K562 (cell line): ENCODE measurements at regions not wholly inside any gene's neighbourhood (a gene's known extent, or its start where the extent isn't known, plus 50 kb on each side); places are given as distances from the start of the nearest gene placed in this dataset.

ENCODE experiments used
- ATAC-seq: fragments of 200-7000 bp; cut with Tn5 transposase; 3 replicates; pipeline ENCODE4 v1.9.1; 2020; ENCODE audit warnings: moderate library complexity
- BruUV-seq: library from RNA; stranded (reverse); fragments of 400-500 nt; replicated peaks from 2 replicates; lab custom pipeline; 2021; lab: Mats Ljungman, UMichigan
- CTCF ChIA-PET: fragments of 300-600 bp; formaldehyde crosslinking; extraction: SDS; loops from one replicate; lab custom pipeline; 2021; ENCODE audit warnings: low intra/inter-chr PET ratio; lab: Yijun Ruan, JAX
- POLR2A ChIA-PET: fragments of 300-600, 350-650 bp; sonication (Branson Sonifier 250); formaldehyde crosslinking; extraction: SDS; loops from one replicate; lab custom pipeline; 2021; ENCODE audit warnings: antibody characterized with exemption, inconsistent platforms; lab: Yijun Ruan, JAX
- DNase-seq, 4 experiments: peaks; one replicate each; pipeline versions ENCODE4 v3.0.0 to v3.0.0-alpha.2; 2011 to 2018; ENCODE audit warnings: low spot score in 3 of 4, mixed read lengths in 3 of 4; ENCODE audit errors: extremely low read depth in 1 of 4
- FAIRE-seq: peaks from 2 replicates; lab custom pipeline; 2011; peaks lifted over from hg19 to GRCh38; lab: Jason Lieb, UNC
- H2AFZ ChIP-seq: 2 replicates; pipeline ENCODE4 v1.6.0; 2011; ENCODE audit warnings: low read depth, low read length, control low read depth, inconsistent platforms
- H3K27ac ChIP-seq: fragments of 200-600 bp; 3 replicates; pipeline ENCODE4 v1.8.0; 2011; ENCODE audit warnings: low read depth, mild to moderate bottlenecking, control low read depth, inconsistent platforms, low read length, moderate library complexity, mixed read lengths; ENCODE audit errors: extremely low read depth
- H3K27me3 ChIP-seq, 2 experiments: fragments of 300-600 bp in 1 of 2; 2 replicates in 1 of 2; 3 replicates in 1 of 2; pipeline versions ENCODE4 v1.6.0 to v1.8.0; 2011; ENCODE audit warnings: inconsistent platforms in 2 of 2, low read length in 2 of 2, mild to moderate bottlenecking in 1 of 2, mixed read lengths in 1 of 2, moderate library complexity in 1 of 2; ENCODE audit not compliant: control insufficient read depth in 2 of 2, insufficient read depth in 2 of 2
- H3K36me3 ChIP-seq: fragments of 300-600 bp; 3 replicates; pipeline ENCODE4 v1.8.0; 2011; ENCODE audit warnings: mild to moderate bottlenecking, low read length, inconsistent platforms; ENCODE audit not compliant: control insufficient read depth, insufficient read depth
- H3K4me1 ChIP-seq, 2 experiments: fragments of 200-600 bp in 1 of 2; replicated peaks in 1 of 2; 2 replicates in 1 of 2; 3 replicates in 1 of 2; pipeline versions ENCODE4 v1.5.1 to v1.8.0; 2011; ENCODE audit warnings: inconsistent platforms in 2 of 2, low read length in 2 of 2, mild to moderate bottlenecking in 1 of 2, mixed read lengths in 1 of 2, moderate library complexity in 1 of 2; ENCODE audit not compliant: control insufficient read depth in 2 of 2, insufficient read depth in 2 of 2
- H3K4me2 ChIP-seq: 2 replicates; pipeline ENCODE4 v1.6.1; 2011; ENCODE audit warnings: low read length, control low read depth, inconsistent platforms, mixed read lengths; ENCODE audit not compliant: insufficient read depth
- H3K4me3 ChIP-seq: fragments of 200-600 bp; sonication (generic), shearing (Covaris generic); 2 replicates; pipeline ENCODE4 v1.5.1; 2016; ENCODE audit warnings: control low read depth, inconsistent platforms
- H3K79me2 ChIP-seq: fragments of 200-600 bp; 3 replicates; pipeline ENCODE4 v1.8.0; 2011; ENCODE audit warnings: low read length, inconsistent platforms; ENCODE audit not compliant: control insufficient read depth, insufficient read depth
- H3K9ac ChIP-seq, 2 experiments: 2 replicates each; pipeline versions ENCODE4 v1.6.0 to v1.6.1; 2011; ENCODE audit warnings: low read depth in 2 of 2, low read length in 2 of 2, control low read depth in 1 of 2, inconsistent platforms in 1 of 2, mild to moderate bottlenecking in 1 of 2, mixed read lengths in 1 of 2; ENCODE audit not compliant: insufficient read depth in 1 of 2
- H3K9me1 ChIP-seq: one replicate; pipeline ENCODE4 v1.6.0; 2011; ENCODE audit warnings: inconsistent platforms, mild to moderate bottlenecking, low read length, moderate library complexity; ENCODE audit not compliant: control insufficient read depth, insufficient read depth
- H3K9me3 ChIP-seq: replicated peaks from 2 replicates; pipeline ENCODE4 v1.5.1; 2011; ENCODE audit warnings: low read depth, low read length, inconsistent platforms; ENCODE audit not compliant: control insufficient read depth, insufficient read depth
- H4K20me1 ChIP-seq: replicated peaks from 2 replicates; pipeline ENCODE4 v1.6.1; 2011; ENCODE audit warnings: low read length, inconsistent platforms, mixed read lengths; ENCODE audit not compliant: control insufficient read depth, insufficient read depth
- CHD2 ChIP-seq: IDR thresholded peaks from 2 replicates; pipeline ENCODE4 v1.6.1; 2011; ENCODE audit warnings: low read depth, low read length
- JUNB ChIP-seq: fragments of 450-650 bp; formaldehyde crosslinking; conservative IDR thresholded peaks from 2 replicates; pipeline ENCODE4 v1.4.0; 2020; ENCODE audit warnings: mild to moderate bottlenecking
- MEIS2 ChIP-seq: fragments of 450-650 bp; IDR thresholded peaks from 2 replicates; pipeline ENCODE4 v1.6.1; 2014; ENCODE audit warnings: mild to moderate bottlenecking; ENCODE audit not compliant: partially characterized antibody
- NRF1 ChIP-seq, 2 experiments: fragments of 450-650 bp; IDR thresholded peaks in 1 of 2; conservative IDR thresholded peaks in 1 of 2; 2 replicates each; pipeline ENCODE4 v1.6.1; 2014; ENCODE audit warnings: mild to moderate bottlenecking in 2 of 2
- RNF2 ChIP-seq: sonication (generic); IDR thresholded peaks from 2 replicates; pipeline ENCODE4 v1.6.1; 2016
- SP1 ChIP-seq: sonication (generic); formaldehyde crosslinking; IDR thresholded peaks from 2 replicates; pipeline ENCODE4 v1.8.1; 2022; ENCODE audit warnings: mild to moderate bottlenecking, missing genetic modification reagents
- ZNF507 ChIP-seq: conservative IDR thresholded peaks from 2 replicates; pipeline ENCODE4 v1.6.1; 2017; ENCODE audit warnings: missing genetic modification characterization, missing compliant biosample characterization
- ZNF780A ChIP-seq: fragments of 250-450 bp; sonication (Bioruptor Pico); IDR thresholded peaks from 2 replicates; pipeline ENCODE4 v1.5.0; 2021; ENCODE audit warnings: mild to moderate bottlenecking
- whole genome bisulfite sequencing: fragments of 100-300 bp; shearing (Covaris generic); methylation state at CpG from one replicate; pipeline ENCODE4 v1.1.6; 2016; ENCODE audit warnings: low coverage, mixed read lengths; ENCODE audit not compliant: insufficient coverage; ENCODE audit errors: missing lambda C conversion rate; 5-methylcytosine and 5-hydroxymethylcytosine counted together
- in situ Hi-C: fragments of 300-500 bp; cut with MboI; formaldehyde crosslinking; loops from 4 replicates; pipeline ENCODE4 v1.15.0; 2018; ENCODE audit warnings: inconsistent platforms, mixed read lengths
- intact Hi-C: fragments of 100-400 bp; cut with micrococcal nuclease; formaldehyde crosslinking; loops from 2 replicates; pipeline ENCODE4 v1.14.2; 2022
- TF ChIP-seq, protein P1 (sequence below): IDR thresholded peaks from 2 replicates; pipeline ENCODE4 v1.6.1; 2011; ENCODE audit not compliant: insufficient read length; ENCODE audit errors: extremely low read depth
- TF ChIP-seq, protein P2 (sequence below): fragments of 450-650 bp; IDR thresholded peaks from 2 replicates; pipeline ENCODE4 v1.6.1; 2016

DNA sequence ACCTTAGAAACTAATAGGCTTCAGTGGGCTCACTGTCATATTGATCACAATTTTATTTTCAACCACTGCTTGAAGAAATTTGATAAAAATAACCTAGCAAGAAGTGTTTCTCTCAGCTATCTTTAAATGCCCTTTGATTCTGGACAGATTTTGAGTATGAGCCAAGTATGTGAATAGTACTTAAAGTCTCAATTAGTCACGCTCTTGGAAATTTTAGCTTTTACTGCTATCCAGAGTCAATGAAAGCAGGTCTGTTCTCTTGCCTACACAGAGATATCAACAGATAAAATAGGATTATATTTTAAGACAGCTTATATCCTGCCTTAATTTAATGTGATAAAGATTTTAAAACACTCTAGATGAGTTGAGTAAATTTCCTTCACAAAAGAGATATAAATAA is 337.3 kb downstream of the CBLN2 start:
- Histone ChIP-seq H3K9me1 (no peaks in the 10 kb centered on the region), H3K9me3 (no peaks in the 10 kb centered on the region), H3K27ac (no peak overlapping the region), H2AFZ (no peak overlapping the region), H3K4me1 (no peaks in the 10 kb centered on the region), H3K9ac (no peak overlapping the region), H3K79me2 (no peaks in the 10 kb centered on the region), H3K36me3 (no peaks in the 10 kb centered on the region), H3K4me3 (no peak overlapping the region), H4K20me1 (no peaks in the 10 kb centered on the region), H3K4me2 (no peak overlapping the region), H3K27me3 (no peaks in the 10 kb centered on the region)
- ChIA-PET POLR2A (no interaction called here), CTCF (no interaction called here)
- 11% methylated on average over 1 of the region's 1 CpG for WGBS
- intact Hi-C loops (no loop called here), in situ Hi-C loops (no loop called here)
- DNase-seq (no peak), ATAC-seq (no peak), FAIRE-seq (no peak)
- no TSS peak for BruUV-seq
- TF ChIP-seq, protein P1, sequence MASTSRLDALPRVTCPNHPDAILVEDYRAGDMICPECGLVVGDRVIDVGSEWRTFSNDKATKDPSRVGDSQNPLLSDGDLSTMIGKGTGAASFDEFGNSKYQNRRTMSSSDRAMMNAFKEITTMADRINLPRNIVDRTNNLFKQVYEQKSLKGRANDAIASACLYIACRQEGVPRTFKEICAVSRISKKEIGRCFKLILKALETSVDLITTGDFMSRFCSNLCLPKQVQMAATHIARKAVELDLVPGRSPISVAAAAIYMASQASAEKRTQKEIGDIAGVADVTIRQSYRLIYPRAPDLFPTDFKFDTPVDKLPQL: no peak
- no peak for TF ChIP-seq JUNB (CRISPR knock-in tag)

DNA sequence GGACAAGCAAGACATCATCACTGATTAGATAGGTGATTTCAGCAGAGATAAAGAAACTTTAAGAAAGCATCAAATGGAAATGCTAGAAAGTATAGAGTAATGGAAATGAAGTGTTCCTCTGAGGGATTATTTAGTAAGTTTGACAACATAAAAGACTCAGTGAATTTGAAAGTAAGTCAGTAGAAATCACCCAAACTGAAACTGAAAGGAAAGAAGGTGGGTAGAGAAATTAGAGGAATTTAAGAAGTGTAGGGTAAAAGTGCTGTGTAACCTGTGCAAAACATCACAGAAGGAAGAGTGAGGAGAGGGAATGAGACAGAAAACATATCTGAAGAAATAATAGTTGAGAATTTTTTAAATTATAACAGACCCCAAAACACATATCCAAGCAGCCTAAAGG is 343.1 kb downstream of the CBLN2 start:
- no peak for FAIRE-seq
- CTCF ChIA-PET: no interaction called here

More for the DNA sequence above, 343.1 kb downstream of the CBLN2 start:
- TF ChIP-seq RNF2: no peak
- no peak for TF ChIP-seq NRF1 (conservative IDR thresholded peaks at IDR 0.05 in 1 of 2, IDR thresholded peaks at IDR 0.05 in 1 of 2)
- TF ChIP-seq SP1 (CRISPR knock-in tag): no peak
- TF ChIP-seq ZNF780A: no peak
- TF ChIP-seq MEIS2: no peak
- TF ChIP-seq, protein P2, sequence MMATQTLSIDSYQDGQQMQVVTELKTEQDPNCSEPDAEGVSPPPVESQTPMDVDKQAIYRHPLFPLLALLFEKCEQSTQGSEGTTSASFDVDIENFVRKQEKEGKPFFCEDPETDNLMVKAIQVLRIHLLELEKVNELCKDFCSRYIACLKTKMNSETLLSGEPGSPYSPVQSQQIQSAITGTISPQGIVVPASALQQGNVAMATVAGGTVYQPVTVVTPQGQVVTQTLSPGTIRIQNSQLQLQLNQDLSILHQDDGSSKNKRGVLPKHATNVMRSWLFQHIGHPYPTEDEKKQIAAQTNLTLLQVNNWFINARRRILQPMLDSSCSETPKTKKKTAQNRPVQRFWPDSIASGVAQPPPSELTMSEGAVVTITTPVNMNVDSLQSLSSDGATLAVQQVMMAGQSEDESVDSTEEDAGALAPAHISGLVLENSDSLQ: no peak
- TF ChIP-seq ZNF507: no peak
- no peak for TF ChIP-seq CHD2
- H3K27ac ChIP-seq: no peak overlapping the region
- intact Hi-C loops: no loop called here
- H3K9ac ChIP-seq: no peak overlapping the region
- H4K20me1 ChIP-seq: no peaks in the 10 kb centered on the region
- H3K4me3 ChIP-seq: no peak overlapping the region
- H3K27me3 ChIP-seq: no peaks in the 10 kb centered on the region
- BruUV-seq: no TSS peak
- in situ Hi-C loops: no loop called here
- DNase-seq: no peak
- H3K79me2 ChIP-seq: no peaks in the 10 kb centered on the region
- POLR2A ChIA-PET: no interaction called here
- H2AFZ ChIP-seq: no peak overlapping the region
- no peaks in the 10 kb centered on the region for H3K4me1 ChIP-seq
- H3K9me3 ChIP-seq: no peaks in the 10 kb centered on the region
- no peaks in the 10 kb centered on the region for H3K36me3 ChIP-seq
- H3K4me2 ChIP-seq: no peak overlapping the region
- H3K9me1 ChIP-seq: no peaks in the 10 kb centered on the region
- no peak for ATAC-seq
